GM12872 (cell line): ENCODE measurements at regions not wholly inside any gene's neighbourhood (a gene's known extent, or its start where the extent isn't known, plus 50 kb on each side); places are given as distances from the start of the nearest gene placed in this dataset.

ENCODE experiments used
- CTCF ChIP-seq: IDR thresholded peaks from 3 replicates; pipeline ENCODE4 v1.5.1; 2011; ENCODE audit warnings: low read depth, mild to moderate bottlenecking, low read length, moderate library complexity; ENCODE audit not compliant: insufficient read depth

- TF ChIP-seq CTCF = no peak
Measured at GRCh38 chr20:40931410-40932044, 97.1 kb upstream of the TOP1 start.

- no peak for TF ChIP-seq CTCF
Measured at GRCh38 chr20:40932436-40932835, 96.2 kb upstream of the TOP1 start.

GRCh38 chr20:40933758-40934157 is 94.9 kb upstream of the TOP1 start:
- TF ChIP-seq CTCF = no peak

GRCh38 chr20:40938020-40938419 is 90.6 kb upstream of the TOP1 start:
- TF ChIP-seq CTCF = peak; percentile 39; the same call in 1 of the 3 replicates

GRCh38 chr20:40939667-40940066 is 89.0 kb upstream of the TOP1 start:
- no peak for TF ChIP-seq CTCF

GRCh38 chr20:40941133-40941610 is 87.5 kb upstream of the TOP1 start:
- no peak for TF ChIP-seq CTCF

- no peak for TF ChIP-seq CTCF
Measured at GRCh38 chr20:40942006-40942405, 86.6 kb upstream of the TOP1 start.
